ENCODE measurements at regions not wholly inside any gene's neighbourhood (a gene's known extent, or its start where the extent isn't known, plus 50 kb on each side); places are given as distances from the start of the nearest gene placed in this dataset.
"Not testable (repeated sequence)": the region's sequence is repeated elsewhere in the genome, so short reads cannot be mapped to it uniquely, and the experiment has no call there.

GRCh38 chr2:235105821-235106359 is 154.1 kb downstream of the SH3BP4 start:
- no peak for DNase-seq

- peak; percentile 61 for DNase-seq
These were observed 155.2 kb downstream of the SH3BP4 start for GRCh38 chr2:235106874-235107639.

- DNase-seq: no peak
These were observed 155.8 kb downstream of the SH3BP4 start for GRCh38 chr2:235107640-235107951.

GRCh38 chr2:235109561-235109960 is 157.7 kb downstream of the SH3BP4 start:
- not testable (repeated sequence) for DNase-seq

GRCh38 chr2:235112365-235112764 is 160.5 kb downstream of the SH3BP4 start:
- DNase-seq: no peak

- no peak for DNase-seq
These were observed 162.0 kb downstream of the SH3BP4 start for GRCh38 chr2:235113854-235114253.

- DNase-seq: no peak
These were observed 162.5 kb downstream of the SH3BP4 start for GRCh38 chr2:235114286-235114685.

- no peak for DNase-seq
These were observed 163.7 kb downstream of the SH3BP4 start for GRCh38 chr2:235115521-235115920.

- peak; percentile 37 for DNase-seq
These were observed 165.2 kb downstream of the SH3BP4 start for GRCh38 chr2:235116885-235117492.

- DNase-seq: no peak
These were observed 175.0 kb downstream of the SH3BP4 start for GRCh38 chr2:235126768-235127167.

- no peak for DNase-seq
These were observed 176.1 kb downstream of the SH3BP4 start for GRCh38 chr2:235127931-235128330.

GRCh38 chr2:235129850-235130249 is 178.0 kb downstream of the SH3BP4 start:
- no peak for DNase-seq

- no peak for DNase-seq
These were observed 179.8 kb downstream of the SH3BP4 start for GRCh38 chr2:235131334-235132305.

GRCh38 chr2:235132651-235133050 is 180.8 kb downstream of the SH3BP4 start:
- DNase-seq: no peak

GRCh38 chr2:235133837-235134236 is 182.0 kb downstream of the SH3BP4 start:
- DNase-seq: no peak

GRCh38 chr2:235134420-235134819 is 182.6 kb downstream of the SH3BP4 start:
- DNase-seq: no peak

GRCh38 chr2:235135195-235135965 is 183.6 kb downstream of the SH3BP4 start:
- no peak for DNase-seq

- DNase-seq: peak; percentile 50
These were observed 184.3 kb downstream of the SH3BP4 start for GRCh38 chr2:235135990-235136561.

- DNase-seq: no peak
These were observed 186.5 kb downstream of the SH3BP4 start for GRCh38 chr2:235138339-235138738.

GRCh38 chr2:235139956-235140800 is 188.4 kb downstream of the SH3BP4 start:
- no peak for DNase-seq

GRCh38 chr2:235140801-235141081 is 188.9 kb downstream of the SH3BP4 start:
- no peak for DNase-seq
